WTC11 (cell line): ENCODE measurements at regions not wholly inside any gene's neighbourhood (a gene's known extent, or its start where the extent isn't known, plus 50 kb on each side); places are given as distances from the start of the nearest gene placed in this dataset.

Experiments
- ATAC-seq: fragments of 200-7000 bp; cut with Tn5 transposase; 2 replicates; pipeline ENCODE4 v1.10.0; 2021; ENCODE audit warnings: mild to moderate bottlenecking, moderate library complexity
- CTCF ChIA-PET: fragments of 300-600 bp; sonication (Branson Sonifier 250); formaldehyde crosslinking; loops from one replicate; lab custom pipeline; 2021; ENCODE audit warnings: antibody characterized with exemption; lab: Charles Lee
- POLR2A ChIA-PET: fragments of 350-600 bp; sonication (Branson Sonifier 250); formaldehyde crosslinking; loops from one replicate; lab custom pipeline; 2021; ENCODE audit warnings: antibody characterized with exemption; lab: Charles Lee
- DNase-seq: peaks from one replicate; pipeline ENCODE4 v3.0.0; 2021; ENCODE audit warnings: low spot score
- H3K27ac Mint-ChIP-seq: 2 replicates; pipeline ENCODE4 v1.8.0; 2021; ENCODE audit warnings: mixed read lengths
- H3K27me3 Mint-ChIP-seq: 2 replicates; pipeline ENCODE4 v1.8.0; 2021; ENCODE audit warnings: low read depth, mild to moderate bottlenecking, moderate library complexity, mixed read lengths
- H3K36me3 Mint-ChIP-seq: 2 replicates; pipeline ENCODE4 v1.8.0; 2021; ENCODE audit warnings: mixed read lengths
- H3K4me1 Mint-ChIP-seq: 2 replicates; pipeline ENCODE4 v1.8.0; 2022; ENCODE audit warnings: mixed read lengths
- H3K4me3 Mint-ChIP-seq: 2 replicates; pipeline ENCODE4 v1.8.0; 2021; ENCODE audit warnings: mild to moderate bottlenecking, moderate library complexity, mixed read lengths
- H3K9me3 Mint-ChIP-seq: 2 replicates; pipeline ENCODE4 v1.8.0; 2021; ENCODE audit warnings: mixed read lengths
- CREB1 ChIP-seq: sonication (generic); formaldehyde crosslinking; IDR thresholded peaks from 2 replicates; pipeline ENCODE4 v1.8.0; 2023; ENCODE audit warnings: mild to moderate bottlenecking, missing genetic modification reagents
- EMX1 ChIP-seq: fragments of 250-450 bp; sonication (Bioruptor Pico); IDR thresholded peaks from 2 replicates; pipeline ENCODE4 v1.8.0; 2021; ENCODE audit warnings: mild to moderate bottlenecking
- ESRRA ChIP-seq: sonication (generic); formaldehyde crosslinking; IDR thresholded peaks from 2 replicates; pipeline ENCODE4 v1.8.1; 2022; ENCODE audit warnings: mild to moderate bottlenecking, missing genetic modification reagents, borderline replicate concordance
- GABPB1 ChIP-seq: sonication (generic); formaldehyde crosslinking; IDR thresholded peaks from 2 replicates; pipeline ENCODE4 v1.8.1; 2023; ENCODE audit warnings: mild to moderate bottlenecking, missing genetic modification reagents
- JAZF1 ChIP-seq: fragments of 250-450 bp; sonication (Bioruptor Pico); IDR thresholded peaks from 2 replicates; pipeline ENCODE4 v1.9.0; 2021; ENCODE audit warnings: moderate library complexity, mild to moderate bottlenecking, inconsistent platforms
- MXD4 ChIP-seq: fragments of 250-450 bp; sonication (Bioruptor Pico); IDR thresholded peaks from 2 replicates; pipeline ENCODE4 v1.8.0; 2021; ENCODE audit warnings: mild to moderate bottlenecking, moderate library complexity, borderline replicate concordance
- NR1H2 ChIP-seq: sonication (generic); formaldehyde crosslinking; IDR thresholded peaks from 2 replicates; pipeline ENCODE4 v1.9.0; 2021; ENCODE audit warnings: mild to moderate bottlenecking, moderate library complexity, missing genetic modification reagents
- NR3C1 ChIP-seq: sonication (generic); formaldehyde crosslinking; conservative IDR thresholded peaks from 2 replicates; pipeline ENCODE4 v1.8.1; 2023; ENCODE audit warnings: low read depth, mild to moderate bottlenecking, missing genetic modification reagents
- SP1 ChIP-seq: sonication (generic); formaldehyde crosslinking; conservative IDR thresholded peaks from 2 replicates; pipeline ENCODE4 v1.8.1; 2022; ENCODE audit warnings: missing genetic modification reagents
- TCF7 ChIP-seq: sonication (generic); formaldehyde crosslinking; IDR thresholded peaks from 2 replicates; pipeline ENCODE4 v1.8.0; 2022; ENCODE audit warnings: mild to moderate bottlenecking, low read depth, missing genetic modification reagents, moderate library complexity
- TEAD4 ChIP-seq: sonication (generic); formaldehyde crosslinking; IDR thresholded peaks from 2 replicates; pipeline ENCODE4 v1.8.0; 2022; ENCODE audit warnings: mild to moderate bottlenecking, missing genetic modification reagents
- ZNF138 ChIP-seq: sonication (generic); formaldehyde crosslinking; conservative IDR thresholded peaks from 2 replicates; pipeline ENCODE4 v1.8.1; 2022; ENCODE audit warnings: mild to moderate bottlenecking, moderate library complexity, missing genetic modification reagents
- ZNF219 ChIP-seq: sonication (generic); formaldehyde crosslinking; IDR thresholded peaks from 2 replicates; pipeline ENCODE4 v1.8.0; 2023; ENCODE audit warnings: missing genetic modification reagents, mild to moderate bottlenecking, borderline replicate concordance
- ZNF263 ChIP-seq: sonication (generic); formaldehyde crosslinking; IDR thresholded peaks from 2 replicates; pipeline ENCODE4 v1.8.1; 2022; ENCODE audit warnings: low read depth, mild to moderate bottlenecking, moderate library complexity, missing genetic modification reagents
- ZNF416 ChIP-seq: fragments of 250-450 bp; sonication (Bioruptor Pico); IDR thresholded peaks from 2 replicates; pipeline ENCODE4 v1.9.0; 2021; ENCODE audit warnings: mild to moderate bottlenecking, inconsistent platforms
- TF ChIP-seq, protein P1 (sequence below): sonication (generic); formaldehyde crosslinking; IDR thresholded peaks from 2 replicates; pipeline ENCODE4 v1.8.0; 2023; ENCODE audit warnings: missing genetic modification reagents
- TF ChIP-seq, protein P2 (sequence below): fragments of 250-450 bp; sonication (Bioruptor Pico); conservative IDR thresholded peaks from 2 replicates; pipeline ENCODE4 v1.9.0; 2021; ENCODE audit warnings: mild to moderate bottlenecking
- TF ChIP-seq, protein P3 (sequence below): sonication (generic); formaldehyde crosslinking; IDR thresholded peaks from 2 replicates; pipeline ENCODE4 v1.8.1; 2022; ENCODE audit warnings: low read depth, missing genetic modification reagents, borderline replicate concordance
- TF ChIP-seq, protein P4 (sequence below): sonication (generic); formaldehyde crosslinking; IDR thresholded peaks from 2 replicates; pipeline ENCODE4 v1.8.1; 2022; ENCODE audit warnings: missing genetic modification reagents, borderline replicate concordance
- TF ChIP-seq, protein P5 (sequence below): sonication (generic); formaldehyde crosslinking; IDR thresholded peaks from 2 replicates; pipeline ENCODE4 v1.8.1; 2022; ENCODE audit warnings: mild to moderate bottlenecking, missing genetic modification reagents, moderate library complexity, borderline replicate concordance

GRCh38 chr3:77835921-77836320, 796.0 kb downstream of the ROBO2 start (continued):
- no peak for TF ChIP-seq SP1 (CRISPR knock-in tag)
- TF ChIP-seq EMX1 (CRISPR knock-in tag) = no peak
- TF ChIP-seq ZNF263 (CRISPR knock-in tag) = no peak
- TF ChIP-seq, protein P1, sequence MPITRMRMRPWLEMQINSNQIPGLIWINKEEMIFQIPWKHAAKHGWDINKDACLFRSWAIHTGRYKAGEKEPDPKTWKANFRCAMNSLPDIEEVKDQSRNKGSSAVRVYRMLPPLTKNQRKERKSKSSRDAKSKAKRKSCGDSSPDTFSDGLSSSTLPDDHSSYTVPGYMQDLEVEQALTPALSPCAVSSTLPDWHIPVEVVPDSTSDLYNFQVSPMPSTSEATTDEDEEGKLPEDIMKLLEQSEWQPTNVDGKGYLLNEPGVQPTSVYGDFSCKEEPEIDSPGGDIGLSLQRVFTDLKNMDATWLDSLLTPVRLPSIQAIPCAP (CRISPR knock-in tag) = no peak
- no peak for TF ChIP-seq GABPB1 (CRISPR knock-in tag)
- no peak for TF ChIP-seq ESRRA
- TF ChIP-seq ZNF219 (CRISPR knock-in tag) = no peak
- TF ChIP-seq, protein P2, sequence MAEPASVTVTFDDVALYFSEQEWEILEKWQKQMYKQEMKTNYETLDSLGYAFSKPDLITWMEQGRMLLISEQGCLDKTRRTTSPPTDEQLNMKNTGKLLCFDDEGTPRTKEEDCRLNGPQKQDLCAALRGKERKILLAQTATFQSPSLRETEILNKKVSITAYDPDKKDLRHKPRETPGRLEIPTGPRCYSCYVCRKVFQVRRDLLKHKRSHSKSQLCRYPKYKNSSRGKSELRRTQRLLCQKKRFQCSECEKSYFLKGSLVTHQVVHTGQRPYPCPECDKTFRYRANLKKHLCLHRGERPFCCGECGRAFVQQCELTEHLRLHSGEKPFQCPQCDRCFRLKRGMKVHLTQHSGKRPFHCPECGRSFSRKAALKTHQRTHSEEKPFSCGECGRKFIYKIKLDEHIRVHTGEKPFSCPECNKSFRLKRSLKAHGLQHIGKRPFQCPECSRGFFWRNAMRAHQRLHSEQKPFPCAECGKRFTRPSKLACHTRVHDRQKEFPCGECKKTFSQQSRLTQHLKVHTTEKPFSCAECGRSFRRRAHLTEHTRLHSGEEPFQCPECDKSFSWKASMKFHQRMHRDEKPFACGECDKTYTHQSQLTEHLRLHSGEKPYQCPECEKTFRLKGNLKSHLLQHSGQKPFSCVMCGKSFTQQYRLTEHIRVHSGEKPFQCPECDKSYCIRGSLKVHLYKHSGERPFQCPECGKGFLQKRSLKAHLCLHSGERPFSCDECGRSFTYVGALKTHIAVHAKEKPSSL (CRISPR knock-in tag) = no peak
- TF ChIP-seq, protein P3, sequence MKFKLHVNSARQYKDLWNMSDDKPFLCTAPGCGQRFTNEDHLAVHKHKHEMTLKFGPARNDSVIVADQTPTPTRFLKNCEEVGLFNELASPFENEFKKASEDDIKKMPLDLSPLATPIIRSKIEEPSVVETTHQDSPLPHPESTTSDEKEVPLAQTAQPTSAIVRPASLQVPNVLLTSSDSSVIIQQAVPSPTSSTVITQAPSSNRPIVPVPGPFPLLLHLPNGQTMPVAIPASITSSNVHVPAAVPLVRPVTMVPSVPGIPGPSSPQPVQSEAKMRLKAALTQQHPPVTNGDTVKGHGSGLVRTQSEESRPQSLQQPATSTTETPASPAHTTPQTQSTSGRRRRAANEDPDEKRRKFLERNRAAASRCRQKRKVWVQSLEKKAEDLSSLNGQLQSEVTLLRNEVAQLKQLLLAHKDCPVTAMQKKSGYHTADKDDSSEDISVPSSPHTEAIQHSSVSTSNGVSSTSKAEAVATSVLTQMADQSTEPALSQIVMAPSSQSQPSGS (CRISPR knock-in tag) = no peak
- TF ChIP-seq ZNF138 (CRISPR knock-in tag) = no peak
- TF ChIP-seq TCF7 (CRISPR knock-in tag) = no peak
- TF ChIP-seq ZNF416 (CRISPR knock-in tag) = no peak

- Mint-ChIP-seq H3K36me3 (peaks cover 19% of the 10 kb centered on the region), H3K9me3 (peaks cover 28% of the 10 kb centered on the region), H3K27ac (no peak overlapping the region), H3K4me1 (peaks cover 14% of the 10 kb centered on the region), H3K4me3 (no peak overlapping the region), H3K27me3 (no peaks in the 10 kb centered on the region)
- DNase-seq (no peak), ATAC-seq (no peak)
- TF ChIP-seq CREB1 (no peak), JAZF1 (CRISPR knock-in tag) (no peak), MXD4 (no peak), NR1H2 (no peak), NR3C1 (CRISPR knock-in tag) (no peak), EMX1 (CRISPR knock-in tag) (no peak), TEAD4 (CRISPR knock-in tag) (no peak)
- TF ChIP-seq, protein P4, sequence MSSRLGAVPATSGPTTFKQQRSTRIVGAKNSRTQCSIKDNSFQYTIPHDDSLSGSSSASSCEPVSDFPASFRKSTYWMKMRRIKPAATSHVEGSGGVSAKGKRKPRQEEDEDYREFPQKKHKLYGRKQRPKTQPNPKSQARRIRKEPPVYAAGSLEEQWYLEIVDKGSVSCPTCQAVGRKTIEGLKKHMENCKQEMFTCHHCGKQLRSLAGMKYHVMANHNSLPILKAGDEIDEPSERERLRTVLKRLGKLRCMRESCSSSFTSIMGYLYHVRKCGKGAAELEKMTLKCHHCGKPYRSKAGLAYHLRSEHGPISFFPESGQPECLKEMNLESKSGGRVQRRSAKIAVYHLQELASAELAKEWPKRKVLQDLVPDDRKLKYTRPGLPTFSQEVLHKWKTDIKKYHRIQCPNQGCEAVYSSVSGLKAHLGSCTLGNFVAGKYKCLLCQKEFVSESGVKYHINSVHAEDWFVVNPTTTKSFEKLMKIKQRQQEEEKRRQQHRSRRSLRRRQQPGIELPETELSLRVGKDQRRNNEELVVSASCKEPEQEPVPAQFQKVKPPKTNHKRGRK (CRISPR knock-in tag) = no peak
- TF ChIP-seq, protein P1 (CRISPR knock-in tag) = no peak
- TF ChIP-seq, protein P5, sequence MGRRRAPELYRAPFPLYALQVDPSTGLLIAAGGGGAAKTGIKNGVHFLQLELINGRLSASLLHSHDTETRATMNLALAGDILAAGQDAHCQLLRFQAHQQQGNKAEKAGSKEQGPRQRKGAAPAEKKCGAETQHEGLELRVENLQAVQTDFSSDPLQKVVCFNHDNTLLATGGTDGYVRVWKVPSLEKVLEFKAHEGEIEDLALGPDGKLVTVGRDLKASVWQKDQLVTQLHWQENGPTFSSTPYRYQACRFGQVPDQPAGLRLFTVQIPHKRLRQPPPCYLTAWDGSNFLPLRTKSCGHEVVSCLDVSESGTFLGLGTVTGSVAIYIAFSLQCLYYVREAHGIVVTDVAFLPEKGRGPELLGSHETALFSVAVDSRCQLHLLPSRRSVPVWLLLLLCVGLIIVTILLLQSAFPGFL (CRISPR knock-in tag) = no peak
- CTCF ChIA-PET = no interaction called here
- POLR2A ChIA-PET = no interaction called here
Observed at GRCh38 chr3:77837456-77838025, 797.6 kb downstream of the ROBO2 start.
